Keratinocyte (primary cell): ENCODE measurements at regions not wholly inside any gene's neighbourhood (a gene's known extent, or its start where the extent isn't known, plus 50 kb on each side); places are given as distances from the start of the nearest gene placed in this dataset.

Experiments
- DNase-seq: peaks from one replicate; pipeline ENCODE4 v3.0.0-alpha.2; 2011; ENCODE audit warnings: low read depth, missing footprints, low spot score
- FAIRE-seq: peaks from 2 replicates; lab custom pipeline; 2011; peaks lifted over from hg19 to GRCh38; lab: Jason Lieb, UNC
- H2AFZ ChIP-seq: 2 replicates; pipeline ENCODE4 v1.6.0; 2012; ENCODE audit warnings: low read length, control low read depth, inconsistent platforms; ENCODE audit not compliant: control insufficient read depth
- H3K27ac ChIP-seq: 2 replicates; pipeline ENCODE4 v1.5.1; 2011; ENCODE audit warnings: low read length; ENCODE audit not compliant: control insufficient read depth, insufficient read depth
- H3K27me3 ChIP-seq: 3 replicates; pipeline ENCODE4 v1.6.0; 2011; ENCODE audit warnings: low read length; ENCODE audit not compliant: control insufficient read depth, insufficient read depth; ENCODE audit errors: extremely low read depth
- H3K36me3 ChIP-seq, 2 experiments: 2 replicates in 1 of 2; 3 replicates in 1 of 2; pipeline ENCODE4 v1.5.1; 2011; ENCODE audit warnings: low read length in 2 of 2, mild to moderate bottlenecking in 1 of 2; ENCODE audit not compliant: control insufficient read depth in 2 of 2, insufficient read depth in 2 of 2; ENCODE audit errors: extremely low read depth in 1 of 2
- H3K4me1 ChIP-seq: 3 replicates; pipeline ENCODE4 v1.5.1; 2011; ENCODE audit warnings: low read length; ENCODE audit not compliant: control insufficient read depth, insufficient read depth; ENCODE audit errors: extremely low read depth
- H3K4me2 ChIP-seq: 3 replicates; pipeline ENCODE4 v1.6.0; 2011; ENCODE audit warnings: low read depth, low read length; ENCODE audit not compliant: control insufficient read depth, insufficient read depth; ENCODE audit errors: extremely low read depth
- H3K4me3 ChIP-seq, 3 experiments: fragments of 200-600 bp in 1 of 3; sonication (generic) in 1 of 3; 2 replicates in 2 of 3; 3 replicates in 1 of 3; pipeline ENCODE4 v1.5.1; 2011 to 2016; ENCODE audit warnings: low read length in 3 of 3, mild to moderate bottlenecking in 3 of 3, control low read depth in 2 of 3, inconsistent platforms in 1 of 3, low read depth in 1 of 3, mixed read lengths in 1 of 3, mixed run types in 1 of 3, moderate library complexity in 1 of 3; ENCODE audit not compliant: control insufficient read depth in 2 of 3, insufficient read depth in 2 of 3; ENCODE audit errors: extremely low read depth in 1 of 3
- H3K79me2 ChIP-seq: 2 replicates; pipeline ENCODE4 v1.6.0; 2012; ENCODE audit warnings: low read length; ENCODE audit not compliant: control insufficient read depth, insufficient read depth
- H3K9ac ChIP-seq: 3 replicates; pipeline ENCODE4 v1.6.0; 2011; ENCODE audit warnings: low read length; ENCODE audit not compliant: control insufficient read depth, insufficient read depth; ENCODE audit errors: extremely low read depth
- H3K9me1 ChIP-seq: 3 replicates; pipeline ENCODE4 v1.6.0; 2011; ENCODE audit warnings: low read length; ENCODE audit not compliant: control insufficient read depth, insufficient read depth; ENCODE audit errors: extremely low read depth
- H3K9me3 ChIP-seq: 2 replicates; pipeline ENCODE4 v1.5.1; 2012; ENCODE audit warnings: low read depth, low read length; ENCODE audit not compliant: control insufficient read depth
- H4K20me1 ChIP-seq: 3 replicates; pipeline ENCODE4 v1.6.0; 2011; ENCODE audit warnings: low read length; ENCODE audit not compliant: control insufficient read depth, insufficient read depth; ENCODE audit errors: extremely low read depth
- CTCF ChIP-seq, 3 experiments: IDR thresholded peaks in 1 of 3; conservative IDR thresholded peaks in 1 of 3; optimal IDR thresholded peaks in 1 of 3; 2 replicates in 2 of 3; 3 replicates in 1 of 3; pipeline versions ENCODE3 to v1.5.1; 2011; ENCODE audit warnings: low read length in 3 of 3, mild to moderate bottlenecking in 3 of 3, moderate library complexity in 2 of 3, control low read depth in 1 of 3, inconsistent platforms in 1 of 3; ENCODE audit not compliant: insufficient read depth in 2 of 3; ENCODE audit errors: extremely low read depth in 1 of 3
- EZH2 ChIP-seq: IDR thresholded peaks from one replicate; pipeline ENCODE4 v1.6.1; 2012; ENCODE audit warnings: inconsistent platforms, mild to moderate bottlenecking, low read length, moderate library complexity
- dilution Hi-C: fragments of 300-500 bp; cut with MboI; formaldehyde crosslinking; loops from one replicate; pipeline ENCODE4 v1.7.0; 2020; ENCODE audit warnings: low sequenced_read_pairs; ENCODE audit not compliant: extremely low pct_ligation_motif_present

- Histone ChIP-seq H3K9ac (no peak overlapping the region), H3K9me1 (no peaks in the 10 kb centered on the region), H3K79me2 (no peaks in the 10 kb centered on the region), H4K20me1 (no peaks in the 10 kb centered on the region), H3K27ac (no peak overlapping the region), H3K36me3 (no peaks in the 10 kb centered on the region), H3K4me1 (no peaks in the 10 kb centered on the region), H3K9me3 (no peaks in the 10 kb centered on the region), H3K27me3 (no peaks in the 10 kb centered on the region), H3K4me2 (no peak overlapping the region), H3K4me3 (no peak overlapping the region), H2AFZ (no peak overlapping the region)
- dilution Hi-C loops = no loop called here
- FAIRE-seq = no peak
- DNase-seq = no peak
- no peak for TF ChIP-seq EZH2
Measured at GRCh38 chr1:238115852-238116251, 225.1 kb upstream of the ZP4 start.

- Histone ChIP-seq H3K36me3 (no peaks in the 10 kb centered on the region), H3K4me2 (no peak overlapping the region), H3K9me3 (no peaks in the 10 kb centered on the region), H3K9me1 (no peaks in the 10 kb centered on the region), H3K4me3 (no peak overlapping the region), H3K4me1 (no peaks in the 10 kb centered on the region), H4K20me1 (no peaks in the 10 kb centered on the region), H3K27ac (no peak overlapping the region), H2AFZ (no peak overlapping the region), H3K9ac (no peak overlapping the region), H3K79me2 (no peaks in the 10 kb centered on the region), H3K27me3 (no peaks in the 10 kb centered on the region)
- FAIRE-seq (no peak), DNase-seq (no peak)
- TF ChIP-seq EZH2 (no peak), CTCF (optimal IDR thresholded peaks at IDR 0.05 in 1 of 3, IDR thresholded peaks at IDR 0.05 in 1 of 3, conservative IDR thresholded peaks at IDR 0.05 in 1 of 3; ENCODE audit: extremely low read depth in 1 of 3, insufficient read depth in 2 of 3, low read length in 3 of 3) (no peak)
- dilution Hi-C loops = no loop called here
Measured at GRCh38 chr1:238112952-238113621, 222.4 kb upstream of the ZP4 start.

GRCh38 chr1:238111516-238111915 is 220.8 kb upstream of the ZP4 start:
- Histone ChIP-seq H4K20me1 (no peaks in the 10 kb centered on the region), H3K79me2 (no peaks in the 10 kb centered on the region), H3K9me1 (no peaks in the 10 kb centered on the region), H3K36me3 (no peaks in the 10 kb centered on the region), H3K4me3 (no peak overlapping the region), H3K27me3 (no peaks in the 10 kb centered on the region), H3K9ac (no peak overlapping the region), H3K4me1 (no peaks in the 10 kb centered on the region), H2AFZ (no peak overlapping the region), H3K9me3 (no peaks in the 10 kb centered on the region), H3K27ac (no peak overlapping the region), H3K4me2 (no peak overlapping the region)
- FAIRE-seq (no peak), DNase-seq (no peak)
- dilution Hi-C loops = no loop called here
- no peak for TF ChIP-seq EZH2
- TF ChIP-seq CTCF (optimal IDR thresholded peaks at IDR 0.05 in 1 of 3, IDR thresholded peaks at IDR 0.05 in 1 of 3, conservative IDR thresholded peaks at IDR 0.05 in 1 of 3; ENCODE audit: extremely low read depth in 1 of 3, insufficient read depth in 2 of 3, low read length in 3 of 3) = no peak
